Panc1 (cell line): ENCODE measurements at regions not wholly inside any gene's neighbourhood (a gene's known extent, or its start where the extent isn't known, plus 50 kb on each side); places are given as distances from the start of the nearest gene placed in this dataset.

Experiments
- POLR2AphosphoS5 ChIP-seq: IDR thresholded peaks from 2 replicates; pipeline ENCODE4 v1.6.1; 2012; ENCODE audit warnings: mild to moderate bottlenecking, low read depth, low read length, moderate library complexity
- SIN3A ChIP-seq: IDR thresholded peaks from 2 replicates; pipeline ENCODE4 v1.6.1; 2012; ENCODE audit warnings: low read depth, mild to moderate bottlenecking, low read length, moderate library complexity, borderline replicate concordance; ENCODE audit not compliant: insufficient read depth

DNA sequence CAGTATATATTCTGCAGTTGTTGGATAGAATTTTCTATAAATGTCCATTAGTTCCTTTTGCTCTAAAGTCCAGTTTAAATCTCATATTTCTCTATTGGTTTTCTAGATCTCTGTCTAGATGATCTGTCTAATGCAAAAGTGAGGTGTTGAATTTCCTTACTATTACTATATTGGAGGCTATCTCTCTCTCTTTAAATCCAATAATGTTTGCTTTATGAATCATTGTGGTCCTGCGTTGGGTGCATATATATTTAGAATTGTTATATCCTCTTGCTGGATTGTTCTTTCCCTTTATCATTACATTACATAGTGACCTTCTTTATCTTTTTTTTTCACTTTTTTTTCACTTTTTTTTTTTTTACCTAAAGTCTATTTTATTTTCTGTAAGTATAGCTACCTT lies 208.5 kb upstream of the ASCC3 start:
- TF ChIP-seq POLR2AphosphoS5 = no peak
- TF ChIP-seq SIN3A = no peak
